ENCODE measurements at regions not wholly inside any gene's neighbourhood (a gene's known extent, or its start where the extent isn't known, plus 50 kb on each side); places are given as distances from the start of the nearest gene placed in this dataset.

DNA sequence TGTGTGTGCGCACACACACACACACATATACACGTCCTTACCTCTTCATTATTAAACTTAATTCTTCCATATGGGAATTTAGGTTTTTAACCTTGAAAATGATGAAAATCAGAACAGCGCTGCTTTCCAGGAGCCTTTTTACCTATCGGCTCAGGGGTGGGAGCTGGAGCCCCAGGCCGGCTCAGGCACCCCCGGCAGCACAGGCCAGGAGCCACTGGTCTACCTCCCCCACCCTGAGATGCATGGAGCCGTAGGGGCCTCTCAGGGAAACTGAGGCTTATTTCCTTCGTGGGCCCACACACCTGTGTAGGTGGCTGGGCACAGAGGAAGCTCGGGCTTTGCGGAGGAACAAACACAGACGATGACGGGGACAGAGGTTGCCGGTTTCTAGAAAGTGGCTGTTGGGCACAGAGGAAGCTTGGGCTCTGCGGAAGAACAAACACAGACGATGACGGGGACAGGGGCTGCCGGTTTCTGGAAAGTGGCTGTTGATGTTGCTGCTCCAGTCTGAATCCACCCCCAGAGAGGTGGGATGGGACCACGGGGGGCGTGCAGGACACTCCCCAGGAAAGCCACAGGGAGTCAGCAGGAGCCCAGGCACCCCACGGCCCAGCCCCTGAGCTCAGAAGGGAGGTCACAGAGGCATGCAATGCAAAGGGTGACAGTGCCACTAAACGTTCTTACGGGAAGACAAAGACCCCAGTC lies 149.4 kb downstream of the BRD1 start:
- Histone ChIP-seq H3K27me3 (ENCODE audit: control insufficient read depth, low read length) (peaks cover 22% of the 10 kb centered on the region), H3F3A (ENCODE audit: control insufficient read depth, insufficient read depth) (no peaks in the 10 kb centered on the region)
- TF ChIP-seq EZH2phosphoT487 (IDR thresholded peaks at IDR 0.05; ENCODE audit: borderline replicate concordance, low read length): no peak
- TF ChIP-seq, protein P1, sequence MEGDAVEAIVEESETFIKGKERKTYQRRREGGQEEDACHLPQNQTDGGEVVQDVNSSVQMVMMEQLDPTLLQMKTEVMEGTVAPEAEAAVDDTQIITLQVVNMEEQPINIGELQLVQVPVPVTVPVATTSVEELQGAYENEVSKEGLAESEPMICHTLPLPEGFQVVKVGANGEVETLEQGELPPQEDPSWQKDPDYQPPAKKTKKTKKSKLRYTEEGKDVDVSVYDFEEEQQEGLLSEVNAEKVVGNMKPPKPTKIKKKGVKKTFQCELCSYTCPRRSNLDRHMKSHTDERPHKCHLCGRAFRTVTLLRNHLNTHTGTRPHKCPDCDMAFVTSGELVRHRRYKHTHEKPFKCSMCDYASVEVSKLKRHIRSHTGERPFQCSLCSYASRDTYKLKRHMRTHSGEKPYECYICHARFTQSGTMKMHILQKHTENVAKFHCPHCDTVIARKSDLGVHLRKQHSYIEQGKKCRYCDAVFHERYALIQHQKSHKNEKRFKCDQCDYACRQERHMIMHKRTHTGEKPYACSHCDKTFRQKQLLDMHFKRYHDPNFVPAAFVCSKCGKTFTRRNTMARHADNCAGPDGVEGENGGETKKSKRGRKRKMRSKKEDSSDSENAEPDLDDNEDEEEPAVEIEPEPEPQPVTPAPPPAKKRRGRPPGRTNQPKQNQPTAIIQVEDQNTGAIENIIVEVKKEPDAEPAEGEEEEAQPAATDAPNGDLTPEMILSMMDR (IDR thresholded peaks at IDR 0.05; ENCODE audit: low read depth, low read length, poor library complexity, severe bottlenecking): no peak

DNA sequence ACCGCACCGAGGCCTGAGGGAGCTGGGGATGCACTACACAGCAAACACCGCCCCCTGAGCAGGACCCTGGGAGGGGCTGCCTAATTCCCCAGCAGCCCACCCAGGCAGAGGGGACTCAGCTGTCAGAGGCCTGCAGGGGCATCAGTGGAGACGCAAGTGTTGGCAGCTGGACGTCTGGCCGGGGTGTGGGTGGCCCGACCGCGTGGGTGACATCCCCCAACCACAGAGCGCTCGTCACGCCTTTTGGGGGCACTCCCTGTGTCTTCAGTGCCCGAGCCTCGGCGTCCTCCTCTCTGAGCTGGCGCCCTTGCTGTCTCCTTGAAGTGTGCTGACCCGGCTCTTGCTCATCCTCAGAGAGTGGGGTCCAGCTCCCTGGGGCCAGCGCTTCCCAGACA lies 150.2 kb downstream of the BRD1 start:
- Histone ChIP-seq H4K20me1 (ENCODE audit: control insufficient read depth, insufficient read depth, low read depth, low read length) (no peaks in the 10 kb centered on the region), H3K4me1 (ENCODE audit: control insufficient read depth, low read length) (no peaks in the 10 kb centered on the region), H3K27ac (ENCODE audit: low read depth, low read length) (no peak overlapping the region), H3K36me3 (ENCODE audit: control insufficient read depth, low read length) (no peaks in the 10 kb centered on the region), H3K4me2 (ENCODE audit: low read length) (no peak overlapping the region), H3K27me3 (ENCODE audit: control insufficient read depth, low read length) (peaks cover 22% of the 10 kb centered on the region), H3F3A (ENCODE audit: control insufficient read depth, insufficient read depth) (no peaks in the 10 kb centered on the region), H3K4me3 (ENCODE audit: low read length) (no peak overlapping the region), H3K79me2 (ENCODE audit: control insufficient read depth, low read length) (no peaks in the 10 kb centered on the region), H3K9me2 (replicated peaks; ENCODE audit: control insufficient read depth, low read length) (no peaks in the 10 kb centered on the region), H3K9me3 (ENCODE audit: control insufficient read depth, insufficient read depth, low read length) (no peaks in the 10 kb centered on the region)
- no peak for TF ChIP-seq EZH2phosphoT487 (IDR thresholded peaks at IDR 0.05; ENCODE audit: borderline replicate concordance, low read length)
- TF ChIP-seq, protein P1 (IDR thresholded peaks at IDR 0.05; ENCODE audit: low read depth, low read length, poor library complexity, severe bottlenecking): no peak

More for the DNA sequence above, 149.4 kb downstream of the BRD1 start:
- H3K4me1 ChIP-seq (ENCODE audit: control insufficient read depth, low read length): no peaks in the 10 kb centered on the region
- H3K9me3 ChIP-seq (ENCODE audit: control insufficient read depth, insufficient read depth, low read length): no peaks in the 10 kb centered on the region
- no peak overlapping the region for H3K4me2 ChIP-seq (ENCODE audit: low read length)
- no peaks in the 10 kb centered on the region for H4K20me1 ChIP-seq (ENCODE audit: control insufficient read depth, insufficient read depth, low read depth, low read length)
- no peak overlapping the region for H3K4me3 ChIP-seq (ENCODE audit: low read length)
- H3K9me2 ChIP-seq (replicated peaks; ENCODE audit: control insufficient read depth, low read length): no peaks in the 10 kb centered on the region
- no peaks in the 10 kb centered on the region for H3K36me3 ChIP-seq (ENCODE audit: control insufficient read depth, low read length)
- no peaks in the 10 kb centered on the region for H3K79me2 ChIP-seq (ENCODE audit: control insufficient read depth, low read length)
- no peak overlapping the region for H3K27ac ChIP-seq (ENCODE audit: low read depth, low read length)

DNA sequence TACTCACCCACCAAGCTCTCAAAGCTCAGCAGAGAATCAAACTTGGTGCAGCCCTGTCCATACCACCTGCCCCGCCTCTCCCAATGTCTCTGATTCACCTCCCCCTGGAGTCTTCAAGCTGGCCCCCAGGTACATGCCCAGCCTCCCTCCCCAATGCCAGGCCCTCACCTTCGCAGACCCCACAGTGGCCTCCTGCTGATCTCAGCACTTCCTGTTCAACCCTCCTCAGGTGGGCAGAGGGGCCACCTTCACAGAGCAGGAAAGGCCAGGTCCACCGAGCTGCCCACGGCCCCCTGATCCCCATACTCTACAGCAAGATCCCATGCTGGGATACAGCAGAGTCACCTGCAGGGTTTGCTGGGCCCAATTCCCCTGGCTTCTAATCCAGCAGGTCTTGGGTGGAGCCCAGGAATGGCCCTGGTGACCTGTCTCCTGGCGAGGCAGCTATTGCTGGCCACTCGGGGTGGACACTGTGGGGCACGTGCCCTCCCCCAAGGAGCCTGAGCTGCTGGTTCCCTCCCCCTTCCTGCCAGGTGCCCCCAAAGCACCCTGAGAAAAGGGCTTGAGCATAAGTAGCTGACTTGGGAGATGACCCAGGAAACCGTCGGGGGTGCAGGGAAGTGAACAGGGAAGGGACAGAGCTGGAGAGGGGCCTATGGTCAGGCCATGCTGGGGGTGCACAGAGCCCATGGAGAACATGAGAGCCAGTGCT lies 150.7 kb downstream of the BRD1 start:
- Histone ChIP-seq H3K4me2 (ENCODE audit: low read length) (no peak overlapping the region), H3K79me2 (ENCODE audit: control insufficient read depth, low read length) (no peaks in the 10 kb centered on the region), H3K9me2 (replicated peaks; ENCODE audit: control insufficient read depth, low read length) (no peaks in the 10 kb centered on the region), H3K4me3 (ENCODE audit: low read length) (no peak overlapping the region), H3K9me3 (ENCODE audit: control insufficient read depth, insufficient read depth, low read length) (no peaks in the 10 kb centered on the region), H3F3A (ENCODE audit: control insufficient read depth, insufficient read depth) (no peaks in the 10 kb centered on the region), H3K36me3 (ENCODE audit: control insufficient read depth, low read length) (no peaks in the 10 kb centered on the region), H3K27ac (ENCODE audit: low read depth, low read length) (no peak overlapping the region), H3K27me3 (ENCODE audit: control insufficient read depth, low read length) (peaks cover 23% of the 10 kb centered on the region), H3K4me1 (ENCODE audit: control insufficient read depth, low read length) (no peaks in the 10 kb centered on the region), H4K20me1 (ENCODE audit: control insufficient read depth, insufficient read depth, low read depth, low read length) (no peaks in the 10 kb centered on the region)
- TF ChIP-seq, protein P1 (IDR thresholded peaks at IDR 0.05; ENCODE audit: low read depth, low read length, poor library complexity, severe bottlenecking): no peak
- TF ChIP-seq EZH2phosphoT487 (IDR thresholded peaks at IDR 0.05; ENCODE audit: borderline replicate concordance, low read length): no peak
